ENCODE measurements at regions not wholly inside any gene's neighbourhood (a gene's known extent, or its start where the extent isn't known, plus 50 kb on each side); places are given as distances from the start of the nearest gene placed in this dataset.

- no peak overlapping the region for H3K4me3 Mint-ChIP-seq
- DNase-seq = no peak
- peaks cover 14% of the 10 kb centered on the region for H3K4me1 Mint-ChIP-seq (ENCODE audit: low read depth)
- no peaks in the 10 kb centered on the region for H3K36me3 Mint-ChIP-seq (ENCODE audit: insufficient read depth in 2 of 2)
- no peak for ATAC-seq (replicated peaks in 1 of 2)
- H3K27me3 Mint-ChIP-seq (ENCODE audit: low read depth) = no peaks in the 10 kb centered on the region
- no peak overlapping the region for H3K27ac Mint-ChIP-seq
- no peaks in the 10 kb centered on the region for H3K9me3 Mint-ChIP-seq
Measured at GRCh38 chr2:104448661-104449440, 405.1 kb upstream of the POU3F3 start.

DNA sequence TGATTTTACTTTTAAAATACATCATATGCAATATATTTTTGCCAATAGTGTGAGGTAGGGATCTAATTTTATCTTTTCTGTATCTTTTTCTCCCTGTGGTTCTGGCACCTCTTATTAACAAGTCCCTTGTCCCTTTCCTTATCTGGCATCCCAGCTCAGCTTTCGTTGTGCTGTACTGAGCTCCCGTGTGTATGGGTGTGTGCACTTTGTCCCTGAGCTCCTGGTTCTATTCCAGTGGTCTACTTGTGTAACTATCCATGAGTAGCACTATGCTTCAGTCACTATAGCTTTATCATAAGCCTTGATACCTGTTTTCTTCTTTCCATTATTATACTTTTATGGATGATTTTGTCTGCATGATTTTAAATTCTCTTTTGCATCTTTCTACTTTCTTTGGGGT is 401.4 kb upstream of the POU3F3 start:
- ATAC-seq (replicated peaks in 1 of 2) = no peak

DNA sequence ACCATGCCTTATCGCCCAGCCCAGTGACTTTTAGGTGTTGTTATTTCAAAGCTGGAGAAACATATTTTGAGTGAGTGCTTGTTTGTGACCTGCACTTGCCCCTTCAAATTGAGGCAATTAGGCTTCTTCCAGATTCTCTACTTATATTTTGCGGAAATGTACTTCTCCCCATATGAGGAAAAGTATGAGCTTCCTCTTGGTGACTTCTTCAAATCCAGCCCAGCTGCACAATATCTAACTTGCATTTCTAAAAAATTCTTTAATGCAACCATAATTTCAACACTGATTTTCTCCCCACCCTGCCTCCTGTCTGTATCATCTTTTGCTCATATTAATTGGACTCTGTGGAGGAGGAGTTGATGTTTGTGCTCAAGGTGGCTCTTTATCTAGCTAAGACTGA is 391.2 kb upstream of the POU3F3 start:
- DNase-seq = no peak
- ATAC-seq (replicated peaks in 1 of 2) = no peak
- Mint-ChIP-seq H3K27me3 (ENCODE audit: low read depth) (peaks cover 28% of the 10 kb centered on the region), H3K9me3 (no peaks in the 10 kb centered on the region), H3K4me3 (no peak overlapping the region), H3K36me3 (ENCODE audit: insufficient read depth in 2 of 2) (no peaks in the 10 kb centered on the region), H3K27ac (no peak overlapping the region), H3K4me1 (ENCODE audit: low read depth) (no peaks in the 10 kb centered on the region)

More for the DNA sequence above, 401.4 kb upstream of the POU3F3 start:
- Mint-ChIP-seq H3K4me3 (no peak overlapping the region), H3K27me3 (ENCODE audit: low read depth) (no peaks in the 10 kb centered on the region), H3K36me3 (ENCODE audit: insufficient read depth in 2 of 2) (no peaks in the 10 kb centered on the region), H3K9me3 (no peaks in the 10 kb centered on the region), H3K4me1 (ENCODE audit: low read depth) (peaks cover 9% of the 10 kb centered on the region), H3K27ac (no peak overlapping the region)
- DNase-seq = no peak

DNA sequence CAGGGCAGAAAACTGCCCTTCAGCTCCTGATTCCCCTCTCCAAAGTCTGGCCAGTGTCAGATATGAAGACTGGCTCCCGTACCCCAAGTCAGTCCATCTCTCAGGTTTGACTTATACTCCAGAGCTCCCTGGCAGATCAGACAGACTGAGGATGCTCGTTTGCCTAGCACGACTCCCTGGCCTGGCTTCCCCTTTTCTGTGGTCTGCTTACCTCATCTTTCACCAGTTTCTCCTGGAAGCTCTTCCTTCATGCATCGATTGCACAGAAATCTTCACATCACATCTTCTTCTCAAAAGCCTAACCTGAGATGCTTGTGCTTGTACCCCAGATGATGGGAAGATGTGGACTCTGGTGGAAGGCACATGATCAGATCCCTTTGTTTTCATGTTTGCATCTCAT is 387.9 kb upstream of the POU3F3 start:
- Mint-ChIP-seq H3K27me3 (ENCODE audit: low read depth) (peaks cover 22% of the 10 kb centered on the region), H3K9me3 (no peaks in the 10 kb centered on the region), H3K27ac (no peak overlapping the region), H3K4me3 (no peak overlapping the region), H3K36me3 (ENCODE audit: insufficient read depth in 2 of 2) (no peaks in the 10 kb centered on the region), H3K4me1 (ENCODE audit: low read depth) (no peaks in the 10 kb centered on the region)
- DNase-seq = no peak
- no peak for ATAC-seq (replicated peaks in 1 of 2)

GRCh38 chr2:104468846-104469245 is 385.1 kb upstream of the POU3F3 start:
- H3K36me3 Mint-ChIP-seq (ENCODE audit: insufficient read depth in 2 of 2) = no peaks in the 10 kb centered on the region
- H3K27ac Mint-ChIP-seq = no peak overlapping the region
- no peaks in the 10 kb centered on the region for H3K9me3 Mint-ChIP-seq
- no peaks in the 10 kb centered on the region for H3K4me1 Mint-ChIP-seq (ENCODE audit: low read depth)
- ATAC-seq (replicated peaks in 1 of 2) = no peak
- H3K4me3 Mint-ChIP-seq = no peak overlapping the region
- H3K27me3 Mint-ChIP-seq (ENCODE audit: low read depth) = peaks cover 12% of the 10 kb centered on the region
- no peak for DNase-seq

- Mint-ChIP-seq H3K27me3 (ENCODE audit: low read depth) (no peaks in the 10 kb centered on the region), H3K4me3 (no peak overlapping the region), H3K4me1 (ENCODE audit: low read depth) (no peaks in the 10 kb centered on the region), H3K27ac (no peak overlapping the region), H3K9me3 (no peaks in the 10 kb centered on the region), H3K36me3 (ENCODE audit: insufficient read depth in 2 of 2) (no peaks in the 10 kb centered on the region)
- DNase-seq (no peak), ATAC-seq (replicated peaks in 1 of 2) (no peak)
Measured at GRCh38 chr2:104472076-104472475, 381.8 kb upstream of the POU3F3 start.

DNA sequence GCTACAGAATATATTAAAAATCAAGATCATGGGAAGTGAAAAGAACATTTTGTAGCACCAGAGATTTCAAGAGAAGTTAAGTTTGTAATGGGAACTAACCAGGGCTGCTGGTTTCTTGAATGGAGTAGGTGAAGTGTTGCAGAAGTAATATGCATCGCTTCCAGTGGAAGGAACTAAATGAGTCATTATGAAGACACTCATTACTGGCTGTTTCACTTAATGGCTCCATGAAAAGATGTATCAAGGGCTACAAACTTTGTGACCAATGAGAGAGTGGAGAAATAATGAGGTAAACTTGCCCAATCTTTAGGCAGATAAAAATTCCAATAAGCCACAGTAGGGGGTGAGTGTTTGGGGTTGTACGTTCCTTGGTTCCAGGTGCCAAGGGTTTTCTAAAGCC is 380.4 kb upstream of the POU3F3 start:
- ATAC-seq (replicated peaks in 1 of 2) (no peak), DNase-seq (no peak)
- Mint-ChIP-seq H3K36me3 (ENCODE audit: insufficient read depth in 2 of 2) (no peaks in the 10 kb centered on the region), H3K27ac (no peak overlapping the region), H3K4me3 (no peak overlapping the region), H3K9me3 (no peaks in the 10 kb centered on the region), H3K4me1 (ENCODE audit: low read depth) (no peaks in the 10 kb centered on the region), H3K27me3 (ENCODE audit: low read depth) (no peaks in the 10 kb centered on the region)

GRCh38 chr2:104474716-104475115 is 379.2 kb upstream of the POU3F3 start:
- Mint-ChIP-seq H3K36me3 (ENCODE audit: insufficient read depth in 2 of 2) (no peaks in the 10 kb centered on the region), H3K4me3 (no peak overlapping the region), H3K27me3 (ENCODE audit: low read depth) (no peaks in the 10 kb centered on the region), H3K9me3 (no peaks in the 10 kb centered on the region), H3K4me1 (ENCODE audit: low read depth) (no peaks in the 10 kb centered on the region), H3K27ac (no peak overlapping the region)
- ATAC-seq (replicated peaks in 1 of 2) (no peak), DNase-seq (no peak)

- Mint-ChIP-seq H3K27ac (no peak overlapping the region), H3K4me1 (ENCODE audit: low read depth) (no peaks in the 10 kb centered on the region)
Measured at GRCh38 chr2:104476075-104476474, 377.8 kb upstream of the POU3F3 start.

GRCh38 chr2:104476563-104476988 is 377.3 kb upstream of the POU3F3 start:
- DNase-seq = no peak
- no peak overlapping the region for H3K4me3 Mint-ChIP-seq
- H3K4me1 Mint-ChIP-seq (ENCODE audit: low read depth) = no peaks in the 10 kb centered on the region
- H3K27ac Mint-ChIP-seq = no peak overlapping the region
- no peaks in the 10 kb centered on the region for H3K27me3 Mint-ChIP-seq (ENCODE audit: low read depth)
- no peak for ATAC-seq (replicated peaks in 1 of 2)
- no peaks in the 10 kb centered on the region for H3K9me3 Mint-ChIP-seq
- H3K36me3 Mint-ChIP-seq (ENCODE audit: insufficient read depth in 2 of 2) = no peaks in the 10 kb centered on the region

More at GRCh38 chr2:104476075-104476474, 377.8 kb upstream of the POU3F3 start:
- DNase-seq = no peak
- H3K36me3 Mint-ChIP-seq (ENCODE audit: insufficient read depth in 2 of 2) = no peaks in the 10 kb centered on the region
- no peak for ATAC-seq (replicated peaks in 1 of 2)
- no peak overlapping the region for H3K4me3 Mint-ChIP-seq
- H3K9me3 Mint-ChIP-seq = no peaks in the 10 kb centered on the region
- H3K27me3 Mint-ChIP-seq (ENCODE audit: low read depth) = no peaks in the 10 kb centered on the region

DNA sequence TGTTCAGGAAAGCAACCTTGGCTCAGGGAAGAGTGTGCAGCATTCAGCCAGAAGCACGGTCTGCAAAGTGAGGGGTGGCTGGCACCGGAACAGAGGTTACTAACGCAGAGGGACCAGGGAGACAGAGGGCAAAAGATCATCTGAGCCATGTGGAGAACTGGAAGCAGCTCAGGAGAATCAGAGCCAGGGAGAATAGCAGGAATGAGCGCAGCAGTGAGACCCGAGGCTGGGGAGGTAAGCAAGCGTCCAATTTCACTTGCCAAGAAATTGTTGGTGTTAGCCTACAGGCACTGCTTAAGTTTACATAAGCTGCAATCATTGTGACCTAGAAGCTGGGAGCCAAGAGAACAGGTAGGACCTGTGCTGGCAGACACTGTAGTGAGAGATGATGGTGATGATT is 372.6 kb upstream of the POU3F3 start:
- ATAC-seq (replicated peaks in 1 of 2) (no peak), DNase-seq (no peak)
- H3K9me3 Mint-ChIP-seq = peaks cover 0 to 3% of the 10 kb centered on the region in 2 donors
- H3K27me3 Mint-ChIP-seq (ENCODE audit: low read depth) = no peaks in the 10 kb centered on the region
- H3K4me1 Mint-ChIP-seq (ENCODE audit: low read depth) = no peaks in the 10 kb centered on the region
- H3K4me3 Mint-ChIP-seq = no peak overlapping the region
- no peak overlapping the region for H3K27ac Mint-ChIP-seq
- no peaks in the 10 kb centered on the region for H3K36me3 Mint-ChIP-seq (ENCODE audit: insufficient read depth in 2 of 2)

GRCh38 chr2:104487366-104487765 is 366.5 kb upstream of the POU3F3 start:
- DNase-seq (no peak), ATAC-seq (replicated peaks in 1 of 2) (no peak)
- H3K4me3 Mint-ChIP-seq = no peak overlapping the region
- H3K9me3 Mint-ChIP-seq = peaks cover 0 to 3% of the 10 kb centered on the region in 2 donors
- H3K27ac Mint-ChIP-seq = no peak overlapping the region
- no peaks in the 10 kb centered on the region for H3K36me3 Mint-ChIP-seq (ENCODE audit: insufficient read depth in 2 of 2)
- H3K27me3 Mint-ChIP-seq (ENCODE audit: low read depth) = no peaks in the 10 kb centered on the region
- no peaks in the 10 kb centered on the region for H3K4me1 Mint-ChIP-seq (ENCODE audit: low read depth)

DNA sequence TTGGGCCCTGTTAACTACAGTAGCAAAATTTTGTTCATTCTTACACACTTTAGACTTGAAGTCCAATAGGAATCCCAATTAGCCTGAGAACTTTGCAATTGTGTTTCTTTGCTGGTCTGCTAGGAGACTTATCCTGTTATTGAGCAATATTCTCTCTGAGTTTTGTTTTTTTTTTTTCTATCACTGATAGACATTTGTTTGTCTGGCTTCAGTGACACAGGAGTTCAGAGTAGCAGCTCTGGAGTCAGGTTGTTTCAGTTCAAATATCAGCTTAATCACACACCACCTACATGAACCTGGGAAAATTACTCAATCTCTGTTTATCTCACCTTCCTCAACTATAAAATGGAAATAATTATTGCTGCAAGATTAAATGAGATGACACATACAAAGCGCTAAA is 360.2 kb upstream of the POU3F3 start:
- H3K27ac Mint-ChIP-seq = no peak overlapping the region
- no peaks in the 10 kb centered on the region for H3K9me3 Mint-ChIP-seq
- no peaks in the 10 kb centered on the region for H3K36me3 Mint-ChIP-seq (ENCODE audit: insufficient read depth in 2 of 2)
- no peak for ATAC-seq (replicated peaks in 1 of 2)
- DNase-seq = no peak
- H3K4me1 Mint-ChIP-seq (ENCODE audit: low read depth) = no peaks in the 10 kb centered on the region
- no peaks in the 10 kb centered on the region for H3K27me3 Mint-ChIP-seq (ENCODE audit: low read depth)
- no peak overlapping the region for H3K4me3 Mint-ChIP-seq

DNA sequence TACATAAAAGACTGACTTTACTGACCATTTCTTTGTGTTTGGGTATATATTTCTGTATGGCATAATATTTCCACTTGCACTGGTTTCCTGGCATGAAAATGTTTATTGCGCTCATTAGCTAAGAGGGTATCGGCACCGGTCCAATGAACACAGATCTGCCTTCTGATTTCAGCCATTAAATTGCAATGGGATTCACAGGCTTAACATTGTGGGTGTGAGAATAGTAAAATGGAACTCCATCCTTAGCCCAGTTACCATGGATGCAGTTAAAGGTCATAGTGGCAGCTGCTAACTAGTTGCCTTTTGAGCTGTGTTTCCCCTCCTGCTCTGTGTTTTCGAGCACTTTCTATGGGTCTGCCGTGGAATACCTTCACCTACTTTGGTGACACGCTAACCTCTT is 352.6 kb upstream of the POU3F3 start:
- ATAC-seq (replicated peaks in 1 of 2) = no peak

More for the DNA sequence above, 352.6 kb upstream of the POU3F3 start:
- Mint-ChIP-seq H3K27me3 (ENCODE audit: low read depth) (no peaks in the 10 kb centered on the region), H3K4me3 (no peak overlapping the region), H3K36me3 (ENCODE audit: insufficient read depth in 2 of 2) (no peaks in the 10 kb centered on the region), H3K4me1 (ENCODE audit: low read depth) (no peaks in the 10 kb centered on the region), H3K27ac (no peak overlapping the region), H3K9me3 (no peaks in the 10 kb centered on the region)
- no peak for DNase-seq

All from activated T-cell treated with anti-CD3 and anti-CD28 coated beads, Interleukin-2, amount 50 U/mL, for 72 hours (primary cell).